SK-N-SH treated with all-trans-retinoic acid at 6 μM for 48 hours (cell line): ENCODE measurements at regions not wholly inside any gene's neighbourhood (a gene's known extent, or its start where the extent isn't known, plus 50 kb on each side); places are given as distances from the start of the nearest gene placed in this dataset.

Source experiments
- ATAC-seq: fragments of 200-7000 bp; cut with Tn5 transposase; 3 replicates; pipeline ENCODE4 v1.9.1; 2020; ENCODE audit warnings: mild to moderate bottlenecking, moderate library complexity
- ARNTL ChIP-seq: fragments of 450-650 bp; formaldehyde crosslinking; IDR thresholded peaks from 2 replicates; pipeline ENCODE4 v1.5.0; 2020; ENCODE audit warnings: low read depth, mild to moderate bottlenecking, moderate library complexity, borderline replicate concordance
- BACH2 ChIP-seq: fragments of 250-450 bp; sonication (Bioruptor Pico); IDR thresholded peaks from 2 replicates; pipeline ENCODE4 v1.9.0; 2021; ENCODE audit warnings: mild to moderate bottlenecking, borderline replicate concordance
- CREB5 ChIP-seq: fragments of 250-450 bp; sonication (Bioruptor Pico); IDR thresholded peaks from 2 replicates; pipeline ENCODE4 v1.5.1; 2020; ENCODE audit warnings: low read depth, mild to moderate bottlenecking, moderate library complexity
- CSDC2 ChIP-seq: fragments of 250-450 bp; sonication (Bioruptor Pico); IDR thresholded peaks from 2 replicates; pipeline ENCODE4 v1.5.0; 2020; ENCODE audit warnings: mild to moderate bottlenecking, moderate library complexity
- ESRRG ChIP-seq: fragments of 250-450 bp; sonication (Bioruptor Pico); IDR thresholded peaks from 2 replicates; pipeline ENCODE4 v1.6.1; 2021; ENCODE audit warnings: mild to moderate bottlenecking
- GLIS3 ChIP-seq: fragments of 250-450 bp; sonication (Bioruptor Pico); IDR thresholded peaks from 2 replicates; pipeline ENCODE4 v1.5.0; 2020; ENCODE audit warnings: mild to moderate bottlenecking, moderate library complexity
- ISL1 ChIP-seq: fragments of 250-450 bp; sonication (Bioruptor Pico); IDR thresholded peaks from 2 replicates; pipeline ENCODE4 v2.1.2; 2022; ENCODE audit warnings: mild to moderate bottlenecking, moderate library complexity
- OSR1 ChIP-seq: fragments of 250-450 bp; sonication (Bioruptor Pico); IDR thresholded peaks from 2 replicates; pipeline ENCODE4 v1.8.0; 2022; ENCODE audit warnings: moderate library complexity, mild to moderate bottlenecking, inconsistent platforms
- PPARA ChIP-seq: fragments of 250-450 bp; sonication (Bioruptor Pico); IDR thresholded peaks from 2 replicates; pipeline ENCODE4 v1.5.0; 2020; ENCODE audit warnings: mild to moderate bottlenecking, borderline replicate concordance
- RARB ChIP-seq: fragments of 250-450 bp; sonication (Bioruptor Pico); IDR thresholded peaks from 2 replicates; pipeline ENCODE4 v1.8.0; 2021; ENCODE audit warnings: mild to moderate bottlenecking, moderate library complexity
- SNAI2 ChIP-seq: fragments of 250-450 bp; sonication (Bioruptor Pico); IDR thresholded peaks from 2 replicates; pipeline ENCODE4 v1.5.0; 2020; ENCODE audit warnings: mild to moderate bottlenecking, moderate library complexity
- TCF4 ChIP-seq: fragments of 250-450 bp; sonication (Bioruptor Pico); IDR thresholded peaks from 2 replicates; pipeline ENCODE4 v1.8.0; 2021; ENCODE audit warnings: mild to moderate bottlenecking, moderate library complexity, borderline replicate concordance
- TOX ChIP-seq: fragments of 250-450 bp; sonication (Bioruptor Pico); IDR thresholded peaks from 2 replicates; pipeline ENCODE4 v1.8.0; 2021; ENCODE audit warnings: mild to moderate bottlenecking, moderate library complexity, borderline replicate concordance
- ZC3H10 ChIP-seq: fragments of 250-450 bp; sonication (Bioruptor Pico); IDR thresholded peaks from 2 replicates; pipeline ENCODE4 v1.5.1; 2021; ENCODE audit warnings: mild to moderate bottlenecking, moderate library complexity
- ZFP3 ChIP-seq: fragments of 250-450 bp; sonication (Bioruptor Pico); IDR thresholded peaks from 2 replicates; pipeline ENCODE4 v1.5.0; 2020; ENCODE audit warnings: mild to moderate bottlenecking, moderate library complexity
- ZFP30 ChIP-seq: fragments of 450-650 bp; formaldehyde crosslinking; IDR thresholded peaks from 2 replicates; pipeline ENCODE4 v1.5.0; 2022; ENCODE audit warnings: mild to moderate bottlenecking, moderate library complexity
- ZNF565 ChIP-seq: fragments of 450-650 bp; formaldehyde crosslinking; conservative IDR thresholded peaks from 2 replicates; pipeline ENCODE4 v1.5.0; 2020; ENCODE audit warnings: low read depth, mild to moderate bottlenecking, moderate library complexity
- ZNF70 ChIP-seq: fragments of 450-650 bp; formaldehyde crosslinking; IDR thresholded peaks from 2 replicates; pipeline ENCODE4 v1.5.0; 2020; ENCODE audit warnings: mild to moderate bottlenecking, moderate library complexity
- ZNF8 ChIP-seq: fragments of 450-650 bp; formaldehyde crosslinking; IDR thresholded peaks from 2 replicates; pipeline ENCODE4 v1.5.0; 2020; ENCODE audit warnings: mild to moderate bottlenecking, moderate library complexity
- TF ChIP-seq, protein P1 (sequence below): fragments of 250-450 bp; sonication (Bioruptor Pico); IDR thresholded peaks from 2 replicates; pipeline ENCODE4 v1.8.0; 2020; ENCODE audit warnings: mild to moderate bottlenecking, moderate library complexity, borderline replicate concordance
- TF ChIP-seq, protein P2 (sequence below): fragments of 250-450 bp; sonication (Bioruptor Pico); IDR thresholded peaks from 2 replicates; pipeline ENCODE4 v1.5.0; 2020; ENCODE audit warnings: mild to moderate bottlenecking, moderate library complexity
- TF ChIP-seq, protein P3 (sequence below): fragments of 250-450 bp; sonication (Bioruptor Pico); IDR thresholded peaks from 2 replicates; pipeline ENCODE4 v1.8.0; 2021; ENCODE audit warnings: low read depth, mild to moderate bottlenecking, moderate library complexity, borderline replicate concordance

- no peak for ATAC-seq
Observed at GRCh38 chr4:163768014-163768413, 273.5 kb downstream of the TMA16 start.

GRCh38 chr4:163772238-163772637 lies 277.7 kb downstream of the TMA16 start:
- ATAC-seq, result no peak
- TF ChIP-seq ZFP3 (CRISPR knock-in tag) (no peak), ZC3H10 (no peak), PPARA (CRISPR knock-in tag) (no peak), GLIS3 (no peak), ISL1 (CRISPR knock-in tag) (no peak)
- TF ChIP-seq, protein P1, sequence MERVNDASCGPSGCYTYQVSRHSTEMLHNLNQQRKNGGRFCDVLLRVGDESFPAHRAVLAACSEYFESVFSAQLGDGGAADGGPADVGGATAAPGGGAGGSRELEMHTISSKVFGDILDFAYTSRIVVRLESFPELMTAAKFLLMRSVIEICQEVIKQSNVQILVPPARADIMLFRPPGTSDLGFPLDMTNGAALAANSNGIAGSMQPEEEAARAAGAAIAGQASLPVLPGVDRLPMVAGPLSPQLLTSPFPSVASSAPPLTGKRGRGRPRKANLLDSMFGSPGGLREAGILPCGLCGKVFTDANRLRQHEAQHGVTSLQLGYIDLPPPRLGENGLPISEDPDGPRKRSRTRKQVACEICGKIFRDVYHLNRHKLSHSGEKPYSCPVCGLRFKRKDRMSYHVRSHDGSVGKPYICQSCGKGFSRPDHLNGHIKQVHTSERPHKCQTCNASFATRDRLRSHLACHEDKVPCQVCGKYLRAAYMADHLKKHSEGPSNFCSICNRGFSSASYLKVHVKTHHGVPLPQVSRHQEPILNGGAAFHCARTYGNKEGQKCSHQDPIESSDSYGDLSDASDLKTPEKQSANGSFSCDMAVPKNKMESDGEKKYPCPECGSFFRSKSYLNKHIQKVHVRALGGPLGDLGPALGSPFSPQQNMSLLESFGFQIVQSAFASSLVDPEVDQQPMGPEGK (CRISPR knock-in tag), result no peak
- TF ChIP-seq, protein P2, sequence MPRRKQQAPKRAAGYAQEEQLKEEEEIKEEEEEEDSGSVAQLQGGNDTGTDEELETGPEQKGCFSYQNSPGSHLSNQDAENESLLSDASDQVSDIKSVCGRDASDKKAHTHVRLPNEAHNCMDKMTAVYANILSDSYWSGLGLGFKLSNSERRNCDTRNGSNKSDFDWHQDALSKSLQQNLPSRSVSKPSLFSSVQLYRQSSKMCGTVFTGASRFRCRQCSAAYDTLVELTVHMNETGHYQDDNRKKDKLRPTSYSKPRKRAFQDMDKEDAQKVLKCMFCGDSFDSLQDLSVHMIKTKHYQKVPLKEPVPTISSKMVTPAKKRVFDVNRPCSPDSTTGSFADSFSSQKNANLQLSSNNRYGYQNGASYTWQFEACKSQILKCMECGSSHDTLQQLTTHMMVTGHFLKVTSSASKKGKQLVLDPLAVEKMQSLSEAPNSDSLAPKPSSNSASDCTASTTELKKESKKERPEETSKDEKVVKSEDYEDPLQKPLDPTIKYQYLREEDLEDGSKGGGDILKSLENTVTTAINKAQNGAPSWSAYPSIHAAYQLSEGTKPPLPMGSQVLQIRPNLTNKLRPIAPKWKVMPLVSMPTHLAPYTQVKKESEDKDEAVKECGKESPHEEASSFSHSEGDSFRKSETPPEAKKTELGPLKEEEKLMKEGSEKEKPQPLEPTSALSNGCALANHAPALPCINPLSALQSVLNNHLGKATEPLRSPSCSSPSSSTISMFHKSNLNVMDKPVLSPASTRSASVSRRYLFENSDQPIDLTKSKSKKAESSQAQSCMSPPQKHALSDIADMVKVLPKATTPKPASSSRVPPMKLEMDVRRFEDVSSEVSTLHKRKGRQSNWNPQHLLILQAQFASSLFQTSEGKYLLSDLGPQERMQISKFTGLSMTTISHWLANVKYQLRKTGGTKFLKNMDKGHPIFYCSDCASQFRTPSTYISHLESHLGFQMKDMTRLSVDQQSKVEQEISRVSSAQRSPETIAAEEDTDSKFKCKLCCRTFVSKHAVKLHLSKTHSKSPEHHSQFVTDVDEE, result no peak

More at GRCh38 chr4:163768014-163768413, 273.5 kb downstream of the TMA16 start:
- TF ChIP-seq ZNF8 (CRISPR knock-in tag), result no peak
- TF ChIP-seq GLIS3, result no peak
- TF ChIP-seq, protein P1 (CRISPR knock-in tag), result no peak
- no peak for TF ChIP-seq RARB
- TF ChIP-seq ZNF565, result no peak
- TF ChIP-seq ZC3H10, result no peak
- no peak for TF ChIP-seq ZNF70

GRCh38 chr4:163773940-163774339 lies 279.4 kb downstream of the TMA16 start:
- no peak for ATAC-seq
- TF ChIP-seq BACH2 (CRISPR knock-in tag) (no peak), RARB (no peak), TOX (no peak), ARNTL (CRISPR knock-in tag) (no peak), CSDC2 (CRISPR knock-in tag) (no peak), ESRRG (no peak), CREB5 (CRISPR knock-in tag) (no peak), PPARA (CRISPR knock-in tag) (no peak)
- TF ChIP-seq, protein P3, sequence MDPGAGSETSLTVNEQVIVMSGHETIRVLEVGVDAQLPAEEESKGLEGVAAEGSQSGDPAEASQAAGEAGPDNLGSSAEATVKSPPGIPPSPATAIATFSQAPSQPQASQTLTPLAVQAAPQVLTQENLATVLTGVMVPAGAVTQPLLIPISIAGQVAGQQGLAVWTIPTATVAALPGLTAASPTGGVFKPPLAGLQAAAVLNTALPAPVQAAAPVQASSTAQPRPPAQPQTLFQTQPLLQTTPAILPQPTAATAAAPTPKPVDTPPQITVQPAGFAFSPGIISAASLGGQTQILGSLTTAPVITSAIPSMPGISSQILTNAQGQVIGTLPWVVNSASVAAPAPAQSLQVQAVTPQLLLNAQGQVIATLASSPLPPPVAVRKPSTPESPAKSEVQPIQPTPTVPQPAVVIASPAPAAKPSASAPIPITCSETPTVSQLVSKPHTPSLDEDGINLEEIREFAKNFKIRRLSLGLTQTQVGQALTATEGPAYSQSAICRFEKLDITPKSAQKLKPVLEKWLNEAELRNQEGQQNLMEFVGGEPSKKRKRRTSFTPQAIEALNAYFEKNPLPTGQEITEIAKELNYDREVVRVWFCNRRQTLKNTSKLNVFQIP (CRISPR knock-in tag), result no peak

DNA sequence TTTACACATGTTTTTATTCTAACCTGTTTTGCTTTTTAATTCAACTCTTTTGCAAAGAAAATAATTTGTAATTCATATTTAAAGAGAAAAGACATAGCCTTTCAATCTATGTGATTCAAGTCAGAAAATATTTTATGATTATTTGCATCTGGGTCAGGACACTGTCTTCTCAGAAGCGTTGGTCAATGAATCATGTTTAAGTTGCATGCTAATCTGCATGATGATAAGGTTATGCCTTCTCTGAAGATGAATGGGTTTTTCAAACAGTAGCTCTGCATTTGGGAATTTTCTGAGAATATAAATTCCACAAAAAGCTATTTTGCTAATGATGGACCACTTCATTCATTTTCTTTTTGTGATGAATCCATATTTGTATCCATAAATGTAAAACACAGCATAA lies 282.5 kb downstream of the TMA16 start:
- no peak for ATAC-seq
- no peak for TF ChIP-seq TCF4
- no peak for TF ChIP-seq ESRRG
- no peak for TF ChIP-seq ZFP30
- no peak for TF ChIP-seq SNAI2 (CRISPR knock-in tag)
- no peak for TF ChIP-seq ZNF70
- TF ChIP-seq PPARA (CRISPR knock-in tag), result no peak
- TF ChIP-seq, protein P2, result no peak
- TF ChIP-seq BACH2 (CRISPR knock-in tag), result no peak
- TF ChIP-seq, protein P1 (CRISPR knock-in tag), result no peak
- TF ChIP-seq RARB, result no peak
- no peak for TF ChIP-seq ZFP3 (CRISPR knock-in tag)
- no peak for TF ChIP-seq OSR1 (CRISPR knock-in tag)
